IPS DF 6.9 (cell line): ENCODE measurements at regions not wholly inside any gene's neighbourhood (a gene's known extent, or its start where the extent isn't known, plus 50 kb on each side); places are given as distances from the start of the nearest gene placed in this dataset.

Source experiments
- DNase-seq: peaks from one replicate; pipeline ENCODE4 v3.0.0-alpha.2; 2013; ENCODE audit warnings: low read depth, low spot score
- H3K27ac ChIP-seq: one replicate; pipeline ENCODE4 v1.5.1; 2013; ENCODE audit warnings: low read length, control low read depth
- H3K27me3 ChIP-seq: 2 replicates; pipeline ENCODE4 v1.6.1; 2013; ENCODE audit warnings: mild to moderate bottlenecking, low read length; ENCODE audit not compliant: control insufficient read depth, insufficient read depth
- H3K36me3 ChIP-seq: 2 replicates; pipeline ENCODE4 v1.6.1; 2013; ENCODE audit warnings: low read length; ENCODE audit not compliant: control insufficient read depth, insufficient read depth
- H3K4me1 ChIP-seq: 2 replicates; pipeline ENCODE4 v1.6.1; 2013; ENCODE audit warnings: low read length; ENCODE audit not compliant: control insufficient read depth, insufficient read depth
- H3K4me3 ChIP-seq: 2 replicates; pipeline ENCODE4 v1.5.1; 2013; ENCODE audit warnings: mild to moderate bottlenecking, low read length
- H3K9me3 ChIP-seq: 2 replicates; pipeline ENCODE4 v1.6.1; 2013; ENCODE audit warnings: low read length, inconsistent platforms; ENCODE audit not compliant: control insufficient read depth, insufficient read depth
- WGBS: extraction: QIAGEN DNeasy Blood & Tissue Kit; methylation state at CpG from one replicate; pipeline ENCODE4 v1.1.7; 2013; ENCODE audit warnings: mixed read lengths, missing lambda C conversion rate; ENCODE audit not compliant: insufficient read length, insufficient coverage; 5-methylcytosine and 5-hydroxymethylcytosine counted together

GRCh38 chr3:116920826-116921610 lies 211.4 kb downstream of the TUSC7 start:
- H3K4me3 ChIP-seq: no peak overlapping the region
- no peak for DNase-seq
- no CpG with 5 or more reads among the region's 3 CpGs for WGBS
- H3K27ac ChIP-seq: no peak overlapping the region
- no peaks in the 10 kb centered on the region for H3K36me3 ChIP-seq
- H3K9me3 ChIP-seq: no peaks in the 10 kb centered on the region
- no peaks in the 10 kb centered on the region for H3K27me3 ChIP-seq
- H3K4me1 ChIP-seq: no peaks in the 10 kb centered on the region

GRCh38 chr3:116927918-116928317 lies 218.3 kb downstream of the TUSC7 start:
- H3K27me3 ChIP-seq: no peaks in the 10 kb centered on the region
- H3K36me3 ChIP-seq: no peaks in the 10 kb centered on the region
- H3K9me3 ChIP-seq: no peaks in the 10 kb centered on the region
- DNase-seq: no peak
- H3K4me1 ChIP-seq: no peaks in the 10 kb centered on the region
- WGBS: no CpG with 5 or more reads among the region's 4 CpGs
- H3K27ac ChIP-seq: no peak overlapping the region
- H3K4me3 ChIP-seq: no peak overlapping the region

DNA sequence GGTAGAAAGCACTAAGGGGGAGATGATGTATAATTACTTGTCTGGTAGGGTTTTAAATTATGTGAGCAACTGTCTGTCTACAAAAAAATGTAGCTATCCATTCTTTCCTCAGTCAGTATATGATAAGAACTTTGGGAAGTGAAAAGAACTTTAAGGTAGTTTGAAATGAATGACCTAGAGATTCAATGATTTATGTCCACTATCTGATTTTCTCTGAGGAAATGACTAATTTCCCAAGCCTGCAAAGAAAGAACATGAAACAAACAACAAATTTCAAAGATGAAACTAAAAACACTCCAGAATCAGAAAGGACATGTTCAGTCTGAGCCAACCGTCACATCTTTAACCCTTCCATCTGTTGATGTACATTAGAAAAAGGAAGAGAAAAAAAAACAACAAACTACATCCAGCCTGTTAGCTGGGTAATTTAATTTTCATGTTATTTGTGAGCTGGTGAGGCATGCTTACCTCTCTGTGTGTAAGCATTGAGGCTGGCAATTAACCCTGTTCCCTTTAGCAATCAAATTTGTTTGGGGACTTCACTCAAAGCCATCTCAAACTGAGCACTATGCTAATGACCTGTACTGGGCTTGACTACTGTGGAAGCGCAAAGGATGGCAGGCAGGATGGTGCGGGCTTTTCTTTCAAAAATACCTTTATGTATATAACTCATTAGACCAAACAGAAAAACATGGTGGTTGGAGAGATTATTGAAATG lies 220.1 kb downstream of the TUSC7 start:
- no peaks in the 10 kb centered on the region for H3K9me3 ChIP-seq
- no peaks in the 10 kb centered on the region for H3K27me3 ChIP-seq
- no peak for DNase-seq
- no peaks in the 10 kb centered on the region for H3K36me3 ChIP-seq
- no peak overlapping the region for H3K27ac ChIP-seq
- H3K4me1 ChIP-seq: no peaks in the 10 kb centered on the region
- WGBS: no CpG with 5 or more reads among the region's 3 CpGs
- H3K4me3 ChIP-seq: no peak overlapping the region

DNA sequence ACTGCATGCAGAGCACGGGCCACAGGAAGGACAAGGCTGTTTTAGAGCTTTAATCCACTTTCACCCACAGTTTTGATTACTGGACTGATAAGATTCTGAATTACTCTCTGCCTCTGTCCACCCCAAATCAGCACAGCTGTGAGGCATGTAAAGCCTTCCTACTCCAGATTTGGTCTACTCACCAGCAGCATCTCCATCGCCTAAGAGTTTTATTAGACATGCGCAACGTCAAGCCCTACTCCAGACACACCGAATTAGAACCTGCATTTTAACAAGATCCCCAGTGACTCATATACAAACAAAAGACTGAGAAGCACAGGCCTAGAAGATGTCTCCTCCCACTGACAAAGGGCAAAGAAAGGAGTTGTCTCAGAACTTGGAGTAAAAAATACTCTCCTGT lies 221.2 kb downstream of the TUSC7 start:
- Histone ChIP-seq H3K27ac (no peak overlapping the region), H3K4me1 (no peaks in the 10 kb centered on the region), H3K27me3 (no peaks in the 10 kb centered on the region), H3K36me3 (no peaks in the 10 kb centered on the region), H3K4me3 (no peak overlapping the region), H3K9me3 (no peaks in the 10 kb centered on the region)
- WGBS: no CpG with 5 or more reads among the region's 5 CpGs
- no peak for DNase-seq

DNA sequence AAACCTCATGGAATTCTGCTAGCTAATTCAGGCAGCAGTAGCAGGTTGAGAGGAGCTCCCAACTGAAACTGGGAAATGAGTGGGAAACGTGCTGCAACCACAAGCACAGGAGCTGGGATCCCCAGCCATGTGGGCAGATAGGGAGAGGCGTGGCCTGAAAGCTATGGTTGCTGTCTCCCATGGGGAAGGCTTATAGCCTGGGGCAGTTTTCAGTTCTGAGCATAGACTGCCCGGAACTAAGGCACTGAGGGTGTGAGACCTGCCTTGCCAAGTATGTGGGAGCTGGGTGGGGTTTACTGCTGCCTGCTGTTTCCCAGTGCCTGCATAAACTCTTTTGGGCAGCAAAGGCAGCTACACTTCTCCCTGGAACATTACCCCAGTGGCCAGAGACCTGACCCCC lies 229.5 kb downstream of the TUSC7 start:
- no CpG with 5 or more reads among the region's 3 CpGs for WGBS

DNA sequence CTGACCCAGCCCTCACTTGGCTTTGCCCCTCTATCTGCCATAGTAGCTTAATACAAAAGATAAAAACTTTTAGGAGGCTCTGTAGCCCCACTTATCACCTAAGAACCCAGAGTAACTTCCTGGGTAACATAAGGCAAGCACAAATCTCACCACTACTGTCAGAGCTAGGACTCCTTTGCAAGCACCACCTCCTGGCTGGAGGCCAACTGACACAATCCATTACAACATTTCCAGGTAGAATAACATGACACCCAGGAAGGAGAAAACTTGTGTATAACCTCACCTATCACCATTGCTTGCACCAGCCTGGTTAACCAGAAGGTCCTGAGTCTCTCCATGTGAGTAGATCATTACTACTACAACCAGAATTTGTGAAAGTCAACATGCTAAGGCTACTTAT lies 230.0 kb downstream of the TUSC7 start:
- Histone ChIP-seq H3K4me3 (no peak overlapping the region), H3K4me1 (no peaks in the 10 kb centered on the region), H3K36me3 (no peaks in the 10 kb centered on the region), H3K9me3 (no peaks in the 10 kb centered on the region), H3K27me3 (no peaks in the 10 kb centered on the region), H3K27ac (no peak overlapping the region)
- DNase-seq: no peak

More for the DNA sequence above, 229.5 kb downstream of the TUSC7 start:
- no peak overlapping the region for H3K27ac ChIP-seq
- no peaks in the 10 kb centered on the region for H3K36me3 ChIP-seq
- H3K27me3 ChIP-seq: no peaks in the 10 kb centered on the region
- no peaks in the 10 kb centered on the region for H3K9me3 ChIP-seq
- no peak for DNase-seq
- H3K4me3 ChIP-seq: no peak overlapping the region
- no peaks in the 10 kb centered on the region for H3K4me1 ChIP-seq

DNA sequence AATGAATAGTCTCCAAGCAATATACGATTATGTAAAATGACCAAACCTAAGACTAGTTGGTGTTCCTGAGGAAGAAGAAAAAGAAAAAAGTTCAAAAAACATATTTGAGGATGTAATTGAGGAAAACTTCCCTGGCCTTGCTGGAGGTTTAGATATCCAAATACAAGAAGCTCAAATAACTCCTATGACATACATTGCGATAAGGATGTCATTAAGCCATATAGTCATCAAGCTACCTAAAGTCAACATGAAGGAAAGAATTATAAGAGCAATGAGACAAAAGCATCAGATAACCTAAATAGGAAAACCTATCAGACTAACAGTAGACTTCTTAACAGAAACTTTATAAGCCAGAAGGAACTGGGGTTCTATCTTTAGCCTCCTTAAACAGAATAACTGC lies 231.1 kb downstream of the TUSC7 start:
- Histone ChIP-seq H3K4me1 (no peaks in the 10 kb centered on the region), H3K27me3 (no peaks in the 10 kb centered on the region), H3K36me3 (no peaks in the 10 kb centered on the region), H3K27ac (no peak overlapping the region), H3K9me3 (no peaks in the 10 kb centered on the region), H3K4me3 (no peak overlapping the region)
- DNase-seq: no peak
- WGBS: no CpG with 5 or more reads among the region's 2 CpGs

DNA sequence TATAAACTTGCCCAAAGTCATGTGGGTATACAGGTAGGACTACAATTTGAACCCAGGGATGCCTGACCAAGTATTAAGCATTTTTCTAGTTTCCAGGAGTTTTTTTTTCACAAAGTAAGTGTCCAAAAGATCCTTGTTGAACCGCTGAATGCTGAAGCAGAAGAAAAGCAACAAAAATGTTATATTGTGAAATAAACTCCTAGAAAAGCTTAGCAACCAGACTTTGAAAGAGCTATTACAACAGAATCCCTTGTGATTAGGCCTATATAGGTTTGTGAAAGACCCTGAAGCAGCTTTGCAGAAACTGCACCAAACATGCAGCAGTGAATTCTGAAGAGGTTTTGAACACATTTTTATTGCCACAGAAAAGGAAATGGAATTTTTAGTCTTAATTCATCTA lies 236.8 kb downstream of the TUSC7 start:
- no peaks in the 10 kb centered on the region for H3K36me3 ChIP-seq
- no peaks in the 10 kb centered on the region for H3K9me3 ChIP-seq
- no peaks in the 10 kb centered on the region for H3K27me3 ChIP-seq
- no peak overlapping the region for H3K4me3 ChIP-seq
- no peak for DNase-seq
- H3K4me1 ChIP-seq: peaks cover 2% of the 10 kb centered on the region; the same call in 1 of the 2 replicates
- no peak overlapping the region for H3K27ac ChIP-seq
- no CpG with 5 or more reads among the region's 1 CpG for WGBS

DNA sequence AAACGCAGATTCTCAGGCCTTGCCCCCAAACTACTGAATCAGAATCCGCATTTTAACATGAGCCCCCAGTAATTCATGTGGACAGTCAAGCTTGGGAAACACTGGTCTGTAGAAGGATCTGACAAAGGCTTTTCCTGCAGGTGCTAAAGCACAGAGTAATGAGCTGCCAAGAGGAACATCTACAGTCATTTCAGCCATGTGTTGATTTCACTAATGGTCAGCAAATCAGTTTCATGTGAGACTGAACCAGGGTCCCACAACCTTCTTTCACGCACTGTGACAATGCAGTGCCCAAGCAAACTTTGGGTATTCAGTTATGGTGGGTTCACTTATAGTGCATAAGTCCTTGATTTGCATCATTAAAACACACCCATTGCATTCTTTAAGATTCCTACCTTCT lies 237.6 kb downstream of the TUSC7 start:
- no CpG with 5 or more reads among the region's 3 CpGs for WGBS
- Histone ChIP-seq H3K27ac (no peak overlapping the region), H3K36me3 (no peaks in the 10 kb centered on the region), H3K9me3 (no peaks in the 10 kb centered on the region), H3K4me1 (peaks cover 2% of the 10 kb centered on the region; the same call in 1 of the 2 replicates), H3K4me3 (no peak overlapping the region), H3K27me3 (no peaks in the 10 kb centered on the region)
- no peak for DNase-seq

DNA sequence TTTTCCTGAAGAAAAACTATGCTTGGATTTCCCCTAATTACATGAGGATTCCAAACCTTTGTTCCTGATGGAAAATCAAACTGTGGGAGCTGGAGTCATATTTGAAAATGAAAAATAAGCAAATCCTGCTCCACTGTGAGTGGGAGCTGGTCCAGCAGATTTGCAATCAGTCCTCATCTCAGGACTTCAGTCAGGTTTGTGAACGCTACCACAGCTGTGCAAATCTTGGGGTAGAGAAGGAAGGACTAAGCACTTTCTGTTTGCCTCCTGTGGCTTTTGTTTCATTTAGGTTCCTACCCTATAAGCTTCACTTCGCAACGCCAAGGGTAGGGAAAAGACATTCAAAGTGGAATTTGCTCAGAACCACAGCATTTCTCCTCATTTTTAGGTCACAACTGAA lies 238.2 kb downstream of the TUSC7 start:
- Histone ChIP-seq H3K36me3 (no peaks in the 10 kb centered on the region), H3K4me3 (no peak overlapping the region), H3K27ac (no peak overlapping the region), H3K27me3 (no peaks in the 10 kb centered on the region), H3K4me1 (peaks cover 2% of the 10 kb centered on the region; the same call in 1 of the 2 replicates), H3K9me3 (no peaks in the 10 kb centered on the region)
- DNase-seq: no peak
- no CpG with 5 or more reads among the region's 3 CpGs for WGBS
